Skeletal muscle cell (primary cell): ENCODE measurements at regions not wholly inside any gene's neighbourhood (a gene's known extent, or its start where the extent isn't known, plus 50 kb on each side); places are given as distances from the start of the nearest gene placed in this dataset.

Experiments
- DNase-seq: peaks from one replicate; pipeline ENCODE4 v3.0.0-alpha.2; 2010; ENCODE audit warnings: low read depth
- H3K4me3 ChIP-seq: 2 replicates; pipeline ENCODE4 v1.5.1; 2011; ENCODE audit warnings: low read depth, mild to moderate bottlenecking, control low read depth, low read length, moderate library complexity

DNA sequence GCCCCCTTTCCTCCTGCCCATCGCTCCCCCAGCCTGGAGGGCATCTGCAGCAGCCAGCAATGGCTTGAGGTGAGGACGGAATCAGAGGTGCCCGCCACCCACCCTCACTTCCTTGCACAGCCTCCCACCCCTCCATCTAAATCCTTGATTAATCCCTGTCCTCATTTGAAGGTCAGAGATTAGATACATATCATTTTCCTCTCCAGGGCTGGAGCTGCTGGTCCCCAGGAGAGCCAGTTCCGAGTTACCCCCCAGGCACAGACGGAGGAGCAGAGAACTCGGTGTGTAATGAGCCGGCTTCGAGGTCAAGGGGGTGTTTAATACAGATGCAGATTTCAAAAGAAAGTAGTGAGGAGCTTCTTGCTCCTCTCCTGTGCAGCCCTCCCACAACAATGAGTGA is 542.1 kb downstream of the MN1 start:
- H3K4me3 ChIP-seq: no peak overlapping the region
- DNase-seq: no peak

DNA sequence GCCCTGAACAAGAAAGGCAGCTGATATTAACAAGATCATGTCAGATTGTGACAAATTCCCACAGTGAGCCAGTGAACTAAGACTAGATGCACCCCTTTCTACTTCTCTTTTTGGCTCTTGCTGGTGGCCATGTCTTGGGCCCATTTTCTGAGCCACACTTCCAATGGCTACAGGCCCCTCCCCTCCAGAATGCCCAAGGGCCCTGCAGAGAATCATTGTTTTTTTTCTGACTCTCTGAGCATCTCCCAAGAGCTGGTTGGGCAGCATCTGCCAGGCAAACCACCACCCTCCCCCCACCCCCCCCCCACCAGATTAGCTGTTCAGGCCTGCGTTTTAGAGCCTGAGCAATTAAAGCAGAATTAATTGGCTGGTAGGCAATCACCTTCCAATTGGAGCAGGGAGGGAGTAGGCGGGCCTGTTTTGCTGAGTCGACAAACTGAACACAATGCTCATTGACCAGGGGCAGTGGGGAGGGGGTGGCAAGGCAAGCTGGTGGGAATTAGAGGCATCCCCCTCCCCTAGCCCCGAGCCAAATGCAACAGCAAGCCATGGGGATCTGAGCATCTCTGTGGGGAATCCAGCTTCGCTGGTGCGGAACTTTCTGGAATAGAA is 541.4 kb downstream of the MN1 start:
- no peak for DNase-seq
- no peak overlapping the region for H3K4me3 ChIP-seq

DNA sequence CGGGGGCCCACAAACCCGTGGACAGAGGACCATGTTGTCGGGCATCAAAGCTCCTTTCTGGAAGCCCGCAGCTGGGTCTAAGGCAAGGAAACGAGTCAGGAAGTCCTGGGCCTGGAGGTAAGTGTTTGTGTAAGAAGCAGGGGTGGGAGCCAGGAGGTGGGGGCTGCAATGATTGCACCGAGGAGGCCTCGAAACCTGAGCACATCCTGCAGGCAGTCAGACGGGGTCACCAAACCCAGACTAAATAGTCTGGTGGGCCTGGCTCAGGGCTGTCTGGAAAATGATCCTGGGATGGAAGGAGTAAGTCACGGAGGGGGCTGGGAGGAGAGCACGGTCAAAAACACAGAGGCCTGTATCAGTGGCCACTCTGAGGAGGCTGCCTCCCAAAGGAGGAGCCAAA is 539.2 kb downstream of the MN1 start:
- H3K4me3 ChIP-seq: no peak overlapping the region
- no peak for DNase-seq

DNA sequence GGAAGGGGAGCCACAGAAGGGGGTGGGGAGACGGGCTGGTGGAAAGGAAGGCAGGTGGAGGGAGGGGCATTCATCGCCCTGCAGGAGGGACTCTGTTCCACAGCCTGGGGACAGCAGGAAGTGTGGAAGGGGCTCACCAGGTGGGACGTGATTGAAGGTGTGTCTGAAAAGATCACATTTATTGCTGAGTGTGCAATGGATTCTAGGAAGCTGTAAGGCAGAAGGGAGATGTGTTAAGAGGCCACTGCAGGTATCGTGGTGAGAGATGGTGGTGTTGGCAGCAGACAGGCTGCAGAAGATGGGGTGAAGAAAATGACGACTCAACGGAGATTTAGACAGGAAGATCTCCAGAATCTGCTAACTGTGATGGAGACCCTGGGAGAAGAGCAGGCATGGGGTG is 537.4 kb downstream of the MN1 start:
- no peak for DNase-seq

DNA sequence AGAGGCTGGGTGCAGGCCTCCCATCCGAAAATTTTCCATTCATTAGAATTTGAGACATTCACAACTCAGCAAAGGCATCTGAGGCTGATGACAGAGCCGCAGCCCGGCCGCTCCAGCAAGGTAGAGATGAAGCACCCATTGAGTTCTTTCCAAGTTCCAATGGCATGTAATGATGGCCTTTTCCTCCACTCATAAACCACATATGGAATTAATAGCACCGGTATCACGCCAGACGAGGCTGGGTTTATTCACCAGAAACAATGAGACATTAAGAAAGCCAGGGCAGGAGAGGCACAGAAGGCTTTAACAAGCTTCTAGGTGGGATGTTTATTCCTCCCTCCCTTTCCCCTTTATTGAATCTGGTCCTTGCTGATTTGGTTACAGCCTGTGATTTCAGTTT is 534.4 kb downstream of the MN1 start:
- DNase-seq: no peak
- no peak overlapping the region for H3K4me3 ChIP-seq

More for the DNA sequence above, 537.4 kb downstream of the MN1 start:
- H3K4me3 ChIP-seq: no peak overlapping the region

DNA sequence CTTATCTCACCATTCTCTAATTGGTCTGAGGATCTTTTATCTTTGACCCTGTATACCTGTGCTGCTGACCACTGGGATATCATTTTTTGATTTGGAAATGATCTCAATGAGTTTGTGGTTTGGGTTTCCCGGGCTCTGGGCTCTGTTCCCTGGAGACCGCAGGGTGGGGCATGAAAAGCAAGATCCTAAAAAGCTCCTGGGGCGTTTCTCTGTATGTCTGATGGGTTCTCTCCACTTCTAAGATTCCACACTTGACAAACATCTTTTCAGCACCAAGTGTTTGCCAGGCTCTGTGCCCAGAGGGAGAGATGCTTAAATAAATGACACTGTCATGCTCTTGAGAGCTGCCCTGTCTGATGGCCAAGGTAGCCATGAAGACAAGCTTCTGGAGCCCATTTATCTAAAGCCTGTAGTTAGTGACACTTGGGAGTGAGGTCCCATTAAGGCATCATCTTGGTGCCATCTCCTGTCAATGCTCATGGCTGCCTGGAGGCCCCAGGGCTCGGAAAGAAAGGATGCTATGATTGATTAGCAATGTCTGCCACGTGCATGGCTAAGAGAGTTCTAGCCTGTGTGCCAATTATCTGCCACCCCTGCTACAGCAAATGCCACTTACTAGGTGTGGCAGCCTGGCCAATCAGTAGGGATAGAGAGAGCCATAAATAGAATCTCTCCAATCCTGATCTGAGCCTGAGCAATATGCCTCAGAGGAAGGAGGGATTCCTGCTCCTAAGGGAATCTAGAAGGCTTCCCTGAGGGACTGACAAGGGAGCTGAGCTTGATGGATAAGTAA is 531.6 kb downstream of the MN1 start:
- H3K4me3 ChIP-seq: no peak overlapping the region
- DNase-seq: no peak

DNA sequence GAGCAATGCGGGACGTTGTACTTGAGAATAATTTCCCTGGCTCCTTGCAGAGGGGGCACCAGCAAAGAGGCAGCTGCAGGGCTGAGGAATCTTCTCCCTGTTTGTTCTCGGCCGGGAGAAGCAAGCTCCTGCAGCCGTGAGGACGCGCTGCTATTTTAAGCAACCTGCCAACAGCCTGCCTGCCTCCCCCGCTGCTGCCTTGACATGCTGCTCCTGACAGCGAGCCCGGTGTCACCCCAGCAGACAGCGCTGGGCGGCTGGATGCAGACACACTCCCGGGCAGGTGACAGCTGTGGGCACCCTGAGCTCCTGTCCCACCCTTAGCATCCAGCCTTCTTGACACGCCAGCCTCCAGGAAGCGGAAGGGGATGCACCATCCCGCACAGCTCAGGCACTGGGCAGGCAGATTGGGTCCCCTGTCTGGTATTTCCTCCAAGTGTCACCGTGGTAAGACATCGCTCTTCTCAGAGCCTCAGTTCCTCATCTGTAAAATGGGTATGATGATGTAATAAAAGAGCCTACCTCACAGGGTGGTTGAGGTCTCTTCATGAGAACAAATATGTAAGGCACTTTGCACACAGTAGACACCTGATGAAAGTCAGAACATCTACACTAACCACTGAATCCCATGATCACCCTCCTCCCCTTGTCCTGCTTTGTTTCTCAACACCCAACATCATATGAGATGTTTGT is 530.6 kb downstream of the MN1 start:
- no peak overlapping the region for H3K4me3 ChIP-seq
- no peak for DNase-seq

DNA sequence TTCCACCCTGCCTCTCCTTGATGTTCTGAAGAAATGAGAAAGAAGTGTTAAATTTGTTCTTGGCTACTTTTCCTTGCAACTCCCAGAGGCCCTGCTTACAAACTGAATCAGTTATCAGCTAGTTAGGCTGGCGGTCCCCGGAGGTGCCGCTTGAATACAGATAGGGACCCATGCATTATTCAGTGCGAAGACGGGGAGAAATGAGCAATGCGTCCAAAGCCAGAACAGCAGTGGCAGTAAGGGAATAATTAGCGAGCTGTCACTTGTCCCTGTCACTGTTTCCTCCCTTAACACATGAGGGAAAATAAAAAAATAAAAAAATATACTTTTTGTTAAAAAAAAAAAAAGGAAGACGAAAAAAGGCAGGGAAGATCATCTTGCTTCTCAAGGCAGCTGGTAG is 528.1 kb downstream of the MN1 start:
- no peak overlapping the region for H3K4me3 ChIP-seq
- no peak for DNase-seq

DNA sequence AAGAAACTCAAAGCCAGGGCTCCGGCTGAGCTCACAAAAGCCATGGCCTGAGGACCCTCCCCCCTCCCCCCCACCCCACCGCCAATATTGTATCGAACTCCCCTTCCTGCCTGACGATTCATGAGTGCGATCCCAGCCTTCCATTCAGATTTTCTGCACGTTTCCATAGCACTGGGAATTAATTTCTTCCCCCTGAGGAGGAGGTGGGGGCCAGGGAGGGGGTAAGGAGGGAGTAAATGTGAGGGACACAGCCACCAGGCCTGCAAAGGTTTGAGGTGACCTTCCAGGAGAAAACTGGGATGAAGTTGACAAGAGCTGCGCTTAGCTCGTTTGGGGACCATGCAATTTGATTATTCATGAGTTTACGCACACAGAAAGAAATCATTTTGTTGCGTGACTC is 527.7 kb downstream of the MN1 start:
- no peak overlapping the region for H3K4me3 ChIP-seq
- DNase-seq: no peak

DNA sequence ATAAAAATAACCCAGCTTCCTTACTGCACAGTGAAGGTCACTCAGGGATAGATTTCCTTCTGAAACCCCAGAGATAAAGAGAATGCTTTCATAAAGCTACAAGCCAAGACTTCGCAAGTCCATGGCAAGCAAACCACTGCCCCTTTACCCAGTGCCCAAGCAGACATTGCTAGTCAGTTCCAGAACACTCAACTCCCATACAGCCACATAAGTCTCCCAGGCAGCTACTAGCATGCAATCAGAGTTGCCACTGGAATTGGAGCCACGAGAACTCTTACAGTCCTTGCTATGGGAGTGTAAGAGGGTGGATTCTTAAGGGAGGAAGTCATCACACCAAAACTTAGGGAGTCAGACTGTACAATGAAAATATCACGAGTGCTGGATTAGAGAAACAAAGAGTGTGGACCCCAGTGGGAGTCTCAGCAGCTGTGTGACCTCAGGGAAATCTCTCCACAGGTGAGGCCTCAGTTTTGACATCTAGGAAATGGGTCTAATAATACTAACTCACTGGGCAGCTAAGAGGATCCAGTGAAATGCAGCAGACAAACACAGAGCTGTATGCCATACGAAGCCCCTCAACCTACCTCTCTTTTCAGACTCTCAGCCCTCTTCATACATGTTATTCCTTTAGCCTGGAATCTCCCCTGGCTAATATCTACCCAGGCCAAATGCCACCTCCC is 526.6 kb downstream of the MN1 start:
- DNase-seq: no peak
- H3K4me3 ChIP-seq: no peak overlapping the region

DNA sequence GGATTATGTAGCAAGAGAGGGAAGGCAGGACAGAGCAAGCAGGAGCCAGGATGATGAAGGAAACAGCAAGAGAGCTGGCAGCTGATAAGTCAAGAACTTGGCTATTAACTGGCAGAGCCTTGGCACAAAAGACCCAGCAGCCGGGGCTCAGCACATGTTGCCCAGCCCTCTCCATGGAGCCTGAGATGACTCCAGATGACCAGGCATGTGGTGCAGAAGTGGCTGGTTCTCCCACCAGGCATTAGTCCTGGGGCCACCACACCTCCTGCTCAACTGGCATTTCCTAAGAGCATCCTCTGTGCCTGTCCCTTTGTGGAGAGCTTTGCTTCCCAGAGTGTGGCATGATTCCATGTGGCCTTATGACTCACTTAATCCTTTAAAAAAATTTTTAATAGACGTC is 522.6 kb downstream of the MN1 start:
- H3K4me3 ChIP-seq: no peak overlapping the region

DNA sequence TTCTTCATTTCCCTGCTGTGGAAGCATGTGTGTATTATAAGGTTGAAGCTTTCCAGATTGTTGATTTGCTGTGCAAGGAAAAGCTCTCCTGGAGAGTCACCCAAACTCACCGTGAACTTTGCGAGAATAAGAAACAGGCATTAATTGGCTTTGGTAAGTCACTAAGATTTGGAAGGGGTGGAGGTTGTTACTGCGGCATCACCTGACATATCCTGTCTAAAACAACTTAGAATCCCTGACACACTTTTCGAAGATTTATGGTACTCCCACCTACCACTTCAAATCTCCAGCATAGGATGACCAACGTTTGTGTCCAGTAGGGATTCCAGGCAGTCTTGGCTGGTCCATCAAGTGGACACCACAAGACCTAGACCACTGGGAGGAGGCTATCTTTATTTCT is 518.3 kb downstream of the MN1 start:
- DNase-seq: no peak
- no peak overlapping the region for H3K4me3 ChIP-seq

More for the DNA sequence above, 522.6 kb downstream of the MN1 start:
- DNase-seq: no peak

DNA sequence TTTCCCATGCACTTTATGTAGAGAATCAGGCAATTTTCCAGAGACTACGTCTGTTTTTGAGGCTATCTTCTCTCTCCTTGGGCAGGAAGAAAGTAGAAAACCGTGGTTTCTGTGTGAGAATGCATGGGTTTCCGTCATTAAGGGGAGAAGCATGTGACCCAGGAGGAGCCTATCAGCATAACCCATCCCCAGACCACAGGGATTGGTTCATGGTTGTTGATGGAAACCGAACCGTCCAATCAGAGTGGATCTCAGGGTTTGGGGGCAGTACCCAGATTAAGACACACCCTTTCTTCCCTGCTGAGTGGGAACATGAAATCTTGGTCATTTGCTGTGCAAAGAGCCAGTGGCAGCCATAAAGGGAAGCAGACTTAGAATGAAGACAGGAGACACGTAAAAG is 517.8 kb downstream of the MN1 start:
- H3K4me3 ChIP-seq: no peak overlapping the region
- DNase-seq: no peak

DNA sequence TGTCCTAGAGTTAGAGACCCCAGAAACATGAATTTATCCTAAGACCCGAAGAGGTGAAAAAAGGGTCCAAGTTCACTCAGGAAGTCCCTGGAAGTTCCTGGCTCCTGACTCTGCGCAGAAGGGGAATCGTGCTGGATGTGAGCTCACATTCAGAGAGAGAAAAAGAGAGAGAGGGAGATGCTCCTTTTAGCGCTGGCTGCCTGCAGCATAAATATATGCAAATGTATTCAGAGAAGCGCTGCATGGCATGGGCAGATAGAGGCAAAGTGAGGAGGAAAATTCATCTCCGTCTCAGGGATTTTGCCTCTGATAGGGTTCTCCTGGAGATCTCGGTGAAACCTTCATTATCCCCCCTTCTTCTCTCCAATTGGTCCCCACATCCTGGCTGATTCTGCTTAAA is 517.2 kb downstream of the MN1 start:
- no peak overlapping the region for H3K4me3 ChIP-seq
- DNase-seq: no peak

DNA sequence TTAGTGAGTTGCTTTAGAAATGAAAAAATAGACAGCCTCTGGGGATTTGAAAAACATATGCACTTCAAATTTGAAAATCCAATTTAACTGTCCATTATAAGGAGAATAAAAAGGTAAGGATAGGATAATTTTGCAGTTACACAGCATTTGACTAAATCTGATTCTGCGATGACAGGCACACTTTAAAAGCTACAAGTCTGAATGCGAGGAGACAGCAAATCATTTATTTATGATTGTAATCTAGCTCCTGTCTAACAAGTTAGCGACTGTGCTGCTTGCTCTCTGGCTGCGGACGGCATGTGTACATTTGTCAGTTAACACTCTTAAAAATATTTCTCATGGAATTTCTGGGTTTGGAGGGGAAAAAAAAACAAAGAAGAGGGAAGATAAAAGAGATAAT is 514.8 kb downstream of the MN1 start:
- no peak for DNase-seq
- no peak overlapping the region for H3K4me3 ChIP-seq

DNA sequence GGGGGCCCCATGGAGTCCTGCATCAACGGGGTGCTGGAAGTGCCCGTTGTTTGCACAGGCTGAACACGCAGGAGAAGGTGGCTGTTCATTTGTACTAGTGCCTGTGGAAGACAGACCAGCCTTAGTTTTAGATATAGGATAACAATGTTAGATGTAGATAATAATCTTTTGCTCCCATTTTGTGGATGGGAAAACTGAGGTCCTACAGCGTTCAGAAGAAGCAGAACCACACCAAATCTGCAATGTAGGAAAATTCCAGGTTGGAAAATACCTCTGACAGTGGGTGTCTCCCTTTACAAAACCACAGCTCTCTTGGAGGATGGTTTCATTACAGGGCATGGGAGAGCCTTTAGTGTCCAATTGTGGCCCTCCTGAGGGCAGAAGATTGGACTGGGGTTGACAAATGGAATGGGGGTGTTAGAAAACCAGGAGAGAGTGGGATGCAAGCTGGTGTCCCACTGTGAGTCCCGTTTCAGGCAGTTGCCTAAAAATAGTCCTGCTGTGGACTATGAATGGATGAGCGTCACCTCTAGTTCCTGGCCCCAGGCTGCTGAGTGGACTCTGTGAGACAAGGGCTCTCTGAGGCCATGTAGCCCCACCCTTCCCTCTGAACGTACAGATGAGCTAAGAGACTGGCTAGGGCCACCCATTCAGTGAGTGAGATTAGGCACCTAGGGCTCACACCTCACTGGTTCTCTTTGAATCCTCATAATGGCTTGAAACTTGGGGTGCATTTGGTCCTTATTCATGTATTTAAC is 508.8 kb downstream of the MN1 start:
- no peak for DNase-seq

DNA sequence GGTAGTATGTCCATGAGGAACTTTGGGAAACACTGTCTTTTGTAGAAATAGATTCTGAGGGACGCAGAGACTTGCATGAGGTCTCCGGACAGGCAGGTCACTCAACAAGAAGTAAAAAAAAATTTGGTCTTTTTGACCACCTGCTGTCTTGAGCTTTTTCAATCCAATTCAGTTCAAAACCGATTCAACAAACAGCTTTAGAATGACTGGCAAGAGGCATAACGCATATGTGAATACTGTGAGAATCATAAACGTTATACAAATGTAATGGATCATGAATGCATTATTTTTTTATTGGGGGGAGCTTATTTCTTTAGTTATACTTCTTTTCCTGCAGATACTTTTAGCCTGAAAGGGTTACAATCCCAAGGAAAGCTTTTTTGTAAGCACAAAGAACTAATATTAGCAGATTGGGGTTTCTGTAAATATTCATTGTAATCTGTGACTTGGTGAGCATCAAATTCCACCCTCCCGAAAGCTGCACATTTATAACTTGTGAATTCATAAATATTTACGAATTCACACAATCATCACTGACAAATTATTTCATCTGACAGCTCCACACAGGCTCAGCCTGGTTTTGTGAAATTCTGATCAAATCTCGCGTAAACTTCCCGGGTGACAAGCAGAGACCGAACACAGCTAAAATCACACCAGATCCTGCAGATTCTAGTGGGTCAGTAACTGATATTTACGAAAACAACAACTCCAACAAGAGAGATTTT is 507.7 kb downstream of the MN1 start:
- no peak for DNase-seq
- no peak overlapping the region for H3K4me3 ChIP-seq

More for the DNA sequence above, 508.8 kb downstream of the MN1 start:
- no peak overlapping the region for H3K4me3 ChIP-seq

DNA sequence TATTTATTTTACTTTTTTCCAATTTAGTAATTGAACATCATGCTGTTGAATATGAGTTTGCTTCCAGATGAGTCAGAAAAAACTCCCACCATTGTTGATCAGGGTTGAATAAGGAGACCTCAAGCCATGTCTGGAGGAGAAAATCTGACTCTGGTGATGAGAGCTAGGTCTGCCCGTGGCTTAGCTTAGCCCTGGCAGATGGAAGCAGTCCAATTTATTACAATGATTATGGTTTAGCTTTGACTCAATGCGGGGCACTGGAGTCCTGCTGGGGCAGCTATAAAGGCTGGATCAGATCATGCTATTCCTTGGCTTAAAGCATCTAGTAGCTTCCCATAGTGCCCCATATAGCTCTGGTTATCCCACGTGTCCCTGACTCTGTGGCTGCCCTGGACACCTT is 506.5 kb downstream of the MN1 start:
- DNase-seq: no peak
- H3K4me3 ChIP-seq: no peak overlapping the region

DNA sequence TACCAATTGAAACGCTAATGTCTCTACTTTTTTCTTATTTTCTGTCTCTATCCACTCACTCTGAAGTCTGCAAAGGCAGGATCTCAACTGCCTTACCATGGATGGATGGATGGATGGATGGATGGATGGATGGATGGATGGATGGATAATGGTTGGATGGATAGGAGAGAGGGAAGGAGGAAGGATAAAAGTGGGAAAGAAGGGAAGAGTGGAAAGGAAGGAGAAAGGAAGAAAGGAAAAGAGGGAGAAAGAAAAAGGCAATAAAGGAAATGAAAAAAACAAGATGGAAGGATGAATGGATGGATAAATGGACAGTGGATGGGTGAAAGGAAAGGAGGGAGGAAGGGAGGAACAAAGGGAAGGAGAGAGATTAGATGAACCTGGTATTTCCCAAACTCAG is 506.0 kb downstream of the MN1 start:
- H3K4me3 ChIP-seq: no peak overlapping the region
- no peak for DNase-seq
